Progenitor cell of endocrine pancreas (in vitro differentiated cells): ENCODE measurements at regions not wholly inside any gene's neighbourhood (a gene's known extent, or its start where the extent isn't known, plus 50 kb on each side); places are given as distances from the start of the nearest gene placed in this dataset.

ENCODE experiments used
- DNase-seq: peaks from one replicate; pipeline ENCODE4 v3.0.0; 2021; ENCODE audit warnings: low spot score; ENCODE audit not compliant: unreplicated experiment
- H3K27ac Mint-ChIP-seq: 2 replicates; pipeline ENCODE4 v1.8.0; 2021; ENCODE audit warnings: mild to moderate bottlenecking, moderate library complexity, mixed read lengths
- H3K27me3 Mint-ChIP-seq: 2 replicates; pipeline ENCODE4 v1.8.0; 2021; ENCODE audit warnings: mixed read lengths
- H3K36me3 Mint-ChIP-seq: 2 replicates; pipeline ENCODE4 v1.8.0; 2022; ENCODE audit warnings: mixed read lengths; ENCODE audit not compliant: insufficient read depth
- H3K4me1 Mint-ChIP-seq: 2 replicates; pipeline ENCODE4 v1.8.0; 2021; ENCODE audit warnings: low read depth, mixed read lengths
- H3K4me3 Mint-ChIP-seq: 2 replicates; pipeline ENCODE4 v1.8.0; 2021; ENCODE audit warnings: low read depth, mild to moderate bottlenecking, moderate library complexity, mixed read lengths
- H3K9me3 Mint-ChIP-seq: 2 replicates; pipeline ENCODE4 v1.8.0; 2021; ENCODE audit warnings: low read depth, mixed read lengths
- CTCF ChIP-seq: fragments of 200-600 bp; sonication (generic); IDR thresholded peaks from one replicate; pipeline ENCODE4 v1.5.0; 2021; ENCODE audit warnings: antibody characterized with exemption, mild to moderate bottlenecking; ENCODE audit not compliant: unreplicated experiment

DNA sequence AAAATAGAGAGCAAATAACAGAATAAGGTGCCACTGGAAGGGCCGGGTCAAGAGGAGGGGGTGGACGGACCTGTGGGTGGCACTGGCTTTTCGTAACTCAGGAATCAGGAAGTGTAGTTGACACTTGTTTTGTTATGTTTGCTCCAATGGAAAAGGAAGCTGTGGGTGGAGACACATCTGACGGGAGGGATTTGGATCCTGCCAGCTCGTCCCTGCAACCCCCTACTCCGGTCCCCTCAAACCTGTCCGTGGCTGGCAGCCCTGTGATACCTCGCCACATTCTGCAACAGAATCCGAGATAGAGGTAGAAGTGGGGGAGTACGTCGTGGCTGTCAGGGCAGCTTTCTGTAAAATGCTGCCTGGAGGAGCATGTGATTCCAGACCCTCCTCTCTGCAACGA is 104.2 kb upstream of the IER5L start:
- Mint-ChIP-seq H3K9me3 (no peaks in the 10 kb centered on the region), H3K36me3 (no peaks in the 10 kb centered on the region), H3K27ac (peak overlapping the region; percentile 50), H3K4me3 (no peak overlapping the region), H3K27me3 (peaks cover 3% of the 10 kb centered on the region), H3K4me1 (peaks cover 8% of the 10 kb centered on the region)
- no peak for TF ChIP-seq CTCF
- DNase-seq = no peak

DNA sequence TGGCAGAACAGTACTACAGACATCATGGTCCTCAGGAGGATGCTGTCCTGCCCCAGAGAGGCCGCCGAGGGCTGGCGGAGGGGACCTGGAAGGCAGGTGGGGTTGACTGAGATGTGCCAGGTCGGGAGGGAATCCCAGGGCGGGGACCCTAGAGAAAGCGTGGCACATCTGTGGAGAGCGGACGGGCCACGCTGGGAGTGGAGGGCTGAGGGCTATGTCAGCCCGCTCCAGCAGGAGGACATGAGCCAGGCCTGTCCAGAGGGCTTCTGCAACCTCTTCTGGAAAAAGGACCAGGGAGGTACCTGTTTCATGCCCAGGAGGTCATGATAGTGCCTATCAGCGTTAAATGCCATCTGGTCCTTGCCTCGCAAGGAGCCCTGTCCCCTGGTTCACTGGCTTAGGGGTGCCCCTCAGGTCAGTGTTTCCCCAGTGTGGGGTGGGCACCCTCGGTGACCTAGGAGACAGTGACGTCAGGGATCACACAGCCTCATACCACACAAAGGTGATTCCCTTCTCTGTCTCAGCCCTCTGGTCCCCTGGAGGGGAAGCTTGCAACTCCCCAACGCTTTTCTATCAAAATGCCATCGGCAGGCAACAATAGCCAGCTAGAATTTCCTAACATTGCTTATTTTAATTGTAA is 103.6 kb upstream of the IER5L start:
- Mint-ChIP-seq H3K27ac (no peak overlapping the region), H3K4me3 (no peak overlapping the region), H3K4me1 (peaks cover 13% of the 10 kb centered on the region), H3K9me3 (no peaks in the 10 kb centered on the region), H3K27me3 (peaks cover 7% of the 10 kb centered on the region), H3K36me3 (no peaks in the 10 kb centered on the region)
- TF ChIP-seq CTCF = no peak
- DNase-seq = no peak

DNA sequence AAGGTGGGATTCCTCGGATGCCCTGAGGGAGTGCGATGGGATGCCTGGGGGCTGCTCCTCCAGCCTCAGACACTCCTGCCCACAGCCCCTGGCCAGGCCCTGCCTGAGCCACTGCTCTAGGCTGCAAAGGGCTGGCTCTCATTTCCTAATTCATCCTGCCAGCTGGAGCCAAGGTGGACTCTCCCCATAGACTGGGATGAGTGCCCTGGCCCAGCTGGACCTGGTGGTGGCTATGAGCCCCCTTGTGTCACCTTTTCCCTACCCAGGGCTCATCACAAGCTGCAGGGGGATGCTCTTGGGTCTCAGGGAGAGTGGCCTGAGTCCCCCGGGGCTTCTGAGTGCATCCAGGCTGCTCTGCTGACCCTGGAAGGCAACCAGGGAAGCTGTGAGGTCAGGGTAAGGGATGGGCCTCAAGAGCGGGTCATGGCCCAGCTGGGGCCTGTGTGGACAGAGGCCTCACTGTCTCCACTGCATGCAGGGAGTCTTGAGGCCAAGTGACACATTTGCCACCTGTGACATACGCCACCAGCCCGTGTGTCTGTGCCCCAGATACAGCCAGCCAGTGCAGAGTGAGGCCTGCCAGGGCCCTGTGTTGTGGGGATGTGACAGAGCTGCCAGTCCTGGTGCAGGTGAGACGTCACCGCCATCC is 102.7 kb upstream of the IER5L start:
- Mint-ChIP-seq H3K4me3 (no peak overlapping the region), H3K36me3 (no peaks in the 10 kb centered on the region), H3K4me1 (peaks cover 15% of the 10 kb centered on the region), H3K27me3 (peaks cover 12% of the 10 kb centered on the region), H3K27ac (no peak overlapping the region), H3K9me3 (no peaks in the 10 kb centered on the region)
- DNase-seq = no peak
- TF ChIP-seq CTCF = no peak

- Mint-ChIP-seq H3K27me3 (peaks cover 16% of the 10 kb centered on the region), H3K4me3 (no peak overlapping the region), H3K36me3 (no peaks in the 10 kb centered on the region), H3K27ac (no peak overlapping the region), H3K4me1 (peaks cover 18% of the 10 kb centered on the region), H3K9me3 (no peaks in the 10 kb centered on the region)
- no peak for TF ChIP-seq CTCF
- no peak for DNase-seq
Observed at GRCh38 chr9:129280236-129280622, 102.2 kb upstream of the IER5L start.

DNA sequence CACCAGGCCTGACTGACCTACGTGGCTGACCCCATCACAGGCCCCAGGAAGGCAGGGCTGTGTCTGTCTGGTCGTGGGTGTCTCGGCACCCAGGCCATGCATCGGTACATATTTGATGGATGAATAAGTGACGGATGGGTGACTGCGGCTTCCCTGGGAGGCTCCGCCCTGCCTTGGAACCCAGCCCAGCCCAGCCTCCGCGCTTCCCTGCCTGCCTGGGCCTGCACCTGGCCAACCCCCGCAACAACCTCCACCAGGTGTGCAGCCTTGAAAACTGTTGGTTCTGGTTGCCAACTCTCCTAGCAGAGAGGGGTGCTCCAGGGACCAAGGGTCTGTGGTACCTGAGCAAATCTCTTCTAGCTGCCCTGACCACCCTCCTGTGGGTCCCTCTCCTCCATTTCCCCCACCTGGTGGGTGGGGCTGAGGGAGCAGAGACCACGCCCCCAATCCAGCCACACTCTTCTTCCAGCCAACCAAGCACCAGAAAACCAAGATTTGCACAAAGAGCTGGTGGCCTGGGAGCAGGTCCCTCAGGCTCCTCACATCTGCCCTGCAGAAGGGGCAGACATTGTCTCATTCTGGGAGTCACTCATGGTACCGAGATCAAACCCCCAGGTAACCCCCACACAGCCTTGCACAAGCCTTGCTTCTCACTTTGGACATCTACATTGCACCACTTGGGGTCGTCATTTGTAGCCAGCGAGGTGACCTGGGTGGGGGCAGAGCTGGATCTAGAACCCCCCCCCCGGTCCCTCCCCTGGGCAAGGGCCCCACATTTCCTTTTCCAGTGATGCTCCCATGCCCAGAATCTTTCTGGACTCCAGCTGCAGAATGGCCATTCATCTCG is 100.6 kb upstream of the IER5L start:
- H3K9me3 Mint-ChIP-seq = no peaks in the 10 kb centered on the region

More for the DNA sequence above, 100.6 kb upstream of the IER5L start:
- Mint-ChIP-seq H3K4me3 (no peak overlapping the region), H3K27ac (no peak overlapping the region), H3K4me1 (peaks cover 18% of the 10 kb centered on the region), H3K27me3 (peaks cover 27% of the 10 kb centered on the region), H3K36me3 (no peaks in the 10 kb centered on the region)
- TF ChIP-seq CTCF = no peak
- no peak for DNase-seq
